BE2C (cell line): ENCODE measurements at regions not wholly inside any gene's neighbourhood (a gene's known extent, or its start where the extent isn't known, plus 50 kb on each side); places are given as distances from the start of the nearest gene placed in this dataset.

ENCODE experiments used
- DNase-seq: peaks from one replicate; pipeline ENCODE4 v3.0.0-alpha.2; 2020
- H3K27me3 ChIP-seq: fragments of 250-450 bp; sonication (Bioruptor Pico); 2 replicates; pipeline ENCODE4 v1.5.1; 2020; ENCODE audit warnings: mild to moderate bottlenecking
- H3K36me3 ChIP-seq: fragments of 250-450 bp; sonication (Bioruptor Pico); 2 replicates; pipeline ENCODE4 v1.5.1; 2020; ENCODE audit warnings: mild to moderate bottlenecking
- H3K4me1 ChIP-seq: fragments of 250-450 bp; sonication (Bioruptor Pico); 2 replicates; pipeline ENCODE4 v1.5.1; 2020
- H3K4me3 ChIP-seq: 2 replicates; pipeline ENCODE4 v1.5.1; 2011; ENCODE audit warnings: low read depth, low read length
- H3K9me3 ChIP-seq: fragments of 250-450 bp; sonication (Bioruptor Pico); 2 replicates; pipeline ENCODE4 v1.5.1; 2020
- CTCF ChIP-seq: IDR thresholded peaks from 2 replicates; pipeline ENCODE4 v1.5.1; 2012; ENCODE audit warnings: mild to moderate bottlenecking, low read depth, low read length

- no peak for TF ChIP-seq CTCF
- H3K4me3 ChIP-seq, result no peak overlapping the region
- no peaks in the 10 kb centered on the region for H3K4me1 ChIP-seq
- H3K27me3 ChIP-seq, result no peaks in the 10 kb centered on the region
- no peaks in the 10 kb centered on the region for H3K9me3 ChIP-seq
- DNase-seq, result no peak
- no peaks in the 10 kb centered on the region for H3K36me3 ChIP-seq
These were observed 318.2 kb downstream of the ADCYAP1 start for GRCh38 chr18:1222880-1223279.

GRCh38 chr18:1227025-1227424 lies 322.4 kb downstream of the ADCYAP1 start:
- TF ChIP-seq CTCF, result no peak
- Histone ChIP-seq H3K4me3 (no peak overlapping the region), H3K36me3 (no peaks in the 10 kb centered on the region), H3K4me1 (no peaks in the 10 kb centered on the region), H3K9me3 (no peaks in the 10 kb centered on the region), H3K27me3 (no peaks in the 10 kb centered on the region)
- DNase-seq, result no peak

GRCh38 chr18:1229634-1230033 lies 325.0 kb downstream of the ADCYAP1 start:
- no peak for DNase-seq
- Histone ChIP-seq H3K4me1 (no peaks in the 10 kb centered on the region), H3K27me3 (no peaks in the 10 kb centered on the region), H3K4me3 (no peak overlapping the region), H3K36me3 (no peaks in the 10 kb centered on the region), H3K9me3 (no peaks in the 10 kb centered on the region)
- no peak for TF ChIP-seq CTCF

- no peak overlapping the region for H3K4me3 ChIP-seq
- H3K4me1 ChIP-seq, result no peaks in the 10 kb centered on the region
- no peaks in the 10 kb centered on the region for H3K36me3 ChIP-seq
- no peaks in the 10 kb centered on the region for H3K9me3 ChIP-seq
- H3K27me3 ChIP-seq, result no peaks in the 10 kb centered on the region
- no peak for DNase-seq
- TF ChIP-seq CTCF, result no peak
These were observed 328.2 kb downstream of the ADCYAP1 start for GRCh38 chr18:1232867-1233266.

GRCh38 chr18:1240701-1241100 lies 336.0 kb downstream of the ADCYAP1 start:
- H3K9me3 ChIP-seq, result no peaks in the 10 kb centered on the region
- no peaks in the 10 kb centered on the region for H3K4me1 ChIP-seq
- TF ChIP-seq CTCF, result no peak

GRCh38 chr18:1244397-1245122 lies 339.9 kb downstream of the ADCYAP1 start:
- H3K36me3 ChIP-seq, result no peaks in the 10 kb centered on the region
- DNase-seq, result no peak
- no peaks in the 10 kb centered on the region for H3K4me1 ChIP-seq
- TF ChIP-seq CTCF, result no peak
- H3K4me3 ChIP-seq, result no peak overlapping the region
- no peaks in the 10 kb centered on the region for H3K27me3 ChIP-seq
- H3K9me3 ChIP-seq, result no peaks in the 10 kb centered on the region

More at GRCh38 chr18:1240701-1241100, 336.0 kb downstream of the ADCYAP1 start:
- Histone ChIP-seq H3K4me3 (no peak overlapping the region), H3K36me3 (no peaks in the 10 kb centered on the region), H3K27me3 (no peaks in the 10 kb centered on the region)
- no peak for DNase-seq
